Choroid plexus epithelial cell (primary cell): ENCODE measurements at regions not wholly inside any gene's neighbourhood (a gene's known extent, or its start where the extent isn't known, plus 50 kb on each side); places are given as distances from the start of the nearest gene placed in this dataset.

ENCODE experiments used
- DNase-seq: peaks from one replicate; pipeline ENCODE4 v3.0.0-alpha.2; 2010; ENCODE audit warnings: low read depth
- H3K4me3 ChIP-seq: 2 replicates; pipeline ENCODE4 v1.5.1; 2011; ENCODE audit warnings: low read depth, mild to moderate bottlenecking, control low read depth, low read length, moderate library complexity
- CTCF ChIP-seq: conservative IDR thresholded peaks from 2 replicates; pipeline ENCODE4 v1.5.1; 2011; ENCODE audit warnings: low read depth, mild to moderate bottlenecking, control low read depth, inconsistent platforms, low read length, moderate library complexity

GRCh38 chr7:91533996-91534395, 269.8 kb downstream of the FZD1 start:
- TF ChIP-seq CTCF, result no peak
- no peak for DNase-seq
- no peak overlapping the region for H3K4me3 ChIP-seq

- no peak overlapping the region for H3K4me3 ChIP-seq
- no peak for TF ChIP-seq CTCF
Observed at GRCh38 chr7:91537260-91538152, 273.3 kb downstream of the FZD1 start.

GRCh38 chr7:91541641-91542040, 277.4 kb downstream of the FZD1 start:
- no peak for DNase-seq
- TF ChIP-seq CTCF, result no peak
- no peak overlapping the region for H3K4me3 ChIP-seq

More at GRCh38 chr7:91537260-91538152, 273.3 kb downstream of the FZD1 start:
- DNase-seq, result no peak

GRCh38 chr7:91543646-91544045, 279.4 kb downstream of the FZD1 start:
- H3K4me3 ChIP-seq, result no peak overlapping the region
- TF ChIP-seq CTCF, result no peak
- no peak for DNase-seq

- no peak for TF ChIP-seq CTCF
- DNase-seq, result no peak
- H3K4me3 ChIP-seq, result no peak overlapping the region
Observed at GRCh38 chr7:91549878-91550277, 285.6 kb downstream of the FZD1 start.

- no peak for TF ChIP-seq CTCF
- no peak for DNase-seq
- H3K4me3 ChIP-seq, result no peak overlapping the region
Observed at GRCh38 chr7:91550931-91551330, 286.7 kb downstream of the FZD1 start.
